HG02623 (cell line): ENCODE measurements at regions not wholly inside any gene's neighbourhood (a gene's known extent, or its start where the extent isn't known, plus 50 kb on each side); places are given as distances from the start of the nearest gene placed in this dataset.

ENCODE experiments used
- ATAC-seq: cut with Tn5 transposase; IDR thresholded peaks from one replicate; pipeline ENCODE4 v1.9.1; 2021; ENCODE audit warnings: moderate library complexity; ENCODE audit not compliant: unreplicated experiment

DNA sequence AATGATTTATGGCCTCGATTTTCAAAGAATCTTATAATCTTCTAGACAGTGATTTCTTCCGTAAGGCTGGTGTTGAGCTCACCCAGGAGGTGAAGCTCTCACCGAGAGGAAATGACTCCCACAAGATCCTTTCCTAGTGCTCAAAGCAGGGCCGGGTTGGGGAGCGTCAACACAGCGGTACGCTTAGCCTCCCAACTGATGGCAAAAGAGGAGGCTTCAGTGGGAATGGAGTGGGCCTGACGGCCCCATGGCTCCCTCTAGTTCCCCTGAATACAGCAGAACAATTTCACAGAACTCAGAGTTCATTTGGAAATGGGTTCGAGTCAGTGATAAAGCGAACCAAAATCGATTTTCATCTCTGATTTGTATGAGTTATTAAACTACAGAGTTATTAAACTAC lies 449.5 kb downstream of the KLF12 start:
- ATAC-seq = no peak

DNA sequence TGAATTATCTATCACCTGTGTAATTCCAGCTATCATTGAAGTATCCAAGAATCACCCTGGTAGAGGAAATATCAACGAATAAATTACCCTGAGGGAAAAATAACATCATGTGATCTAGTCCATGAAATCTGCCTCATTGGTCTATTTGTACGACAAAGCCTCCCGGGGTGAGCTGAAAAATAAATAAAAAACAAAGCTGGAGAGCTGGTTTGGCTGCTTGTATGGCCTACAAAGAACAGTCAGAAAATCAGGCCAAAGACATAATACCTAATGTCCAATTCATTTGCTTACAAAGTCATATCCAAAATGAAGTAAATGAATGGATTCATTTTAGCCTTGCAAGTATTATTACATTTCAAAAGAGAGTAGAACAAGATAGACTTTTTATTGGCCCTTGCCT lies 449.9 kb downstream of the KLF12 start:
- no peak for ATAC-seq

DNA sequence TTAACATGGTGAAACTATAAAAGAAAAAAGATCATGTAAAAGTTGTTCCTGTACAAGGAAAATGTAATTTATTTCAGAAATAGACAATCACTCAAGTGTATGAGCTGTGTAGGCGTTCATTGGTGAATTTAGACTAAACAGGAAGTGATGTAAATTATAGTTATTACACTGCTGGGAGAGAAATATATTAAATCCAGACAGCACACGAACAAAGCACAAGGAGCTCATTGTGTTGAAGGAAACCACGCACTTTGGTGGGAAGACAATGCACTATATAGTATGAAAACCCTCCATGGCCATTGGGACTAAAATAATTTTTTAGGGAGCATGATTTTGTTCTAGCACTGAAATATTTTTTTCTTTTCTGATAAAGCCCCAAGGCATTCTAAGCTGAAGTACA lies 450.5 kb downstream of the KLF12 start:
- no peak for ATAC-seq

DNA sequence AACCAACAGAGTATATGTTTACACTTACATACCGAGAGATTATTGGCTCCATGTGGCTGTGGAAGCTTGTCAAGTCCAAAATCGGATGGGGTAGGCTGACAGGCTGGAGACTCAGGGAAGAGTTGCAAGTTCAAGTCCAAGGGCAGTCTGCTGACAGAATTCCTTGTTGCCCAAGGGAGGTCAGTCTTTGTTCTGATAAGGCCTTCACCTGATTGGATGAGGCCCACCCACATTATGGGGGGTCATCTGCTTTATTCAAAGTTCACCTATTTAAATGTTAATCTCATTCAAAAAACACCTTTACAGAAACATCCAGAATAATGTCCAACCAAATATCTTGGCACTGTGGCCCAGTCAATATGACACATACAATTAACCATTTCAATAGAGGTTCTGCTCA lies 452.4 kb downstream of the KLF12 start:
- ATAC-seq = no peak

DNA sequence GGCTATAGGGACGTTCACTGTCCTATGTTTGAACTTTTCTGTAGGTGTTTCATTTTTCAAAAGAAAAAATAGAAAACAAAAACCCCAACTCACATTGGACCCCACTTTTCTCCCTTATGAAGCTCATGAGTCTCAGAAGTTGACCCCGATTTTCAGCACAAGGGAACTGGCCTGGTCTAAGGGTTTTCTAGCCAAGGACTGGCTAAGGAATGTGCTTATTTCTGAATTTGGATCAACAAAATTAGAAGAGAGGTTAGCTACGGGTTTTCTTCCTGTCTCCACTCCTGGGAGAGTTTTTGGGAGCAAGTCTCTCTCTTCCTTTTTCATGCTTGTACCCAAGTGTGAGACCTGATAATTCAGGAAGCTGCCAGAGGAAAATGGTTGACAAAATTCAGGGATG lies 453.2 kb downstream of the KLF12 start:
- no peak for ATAC-seq

DNA sequence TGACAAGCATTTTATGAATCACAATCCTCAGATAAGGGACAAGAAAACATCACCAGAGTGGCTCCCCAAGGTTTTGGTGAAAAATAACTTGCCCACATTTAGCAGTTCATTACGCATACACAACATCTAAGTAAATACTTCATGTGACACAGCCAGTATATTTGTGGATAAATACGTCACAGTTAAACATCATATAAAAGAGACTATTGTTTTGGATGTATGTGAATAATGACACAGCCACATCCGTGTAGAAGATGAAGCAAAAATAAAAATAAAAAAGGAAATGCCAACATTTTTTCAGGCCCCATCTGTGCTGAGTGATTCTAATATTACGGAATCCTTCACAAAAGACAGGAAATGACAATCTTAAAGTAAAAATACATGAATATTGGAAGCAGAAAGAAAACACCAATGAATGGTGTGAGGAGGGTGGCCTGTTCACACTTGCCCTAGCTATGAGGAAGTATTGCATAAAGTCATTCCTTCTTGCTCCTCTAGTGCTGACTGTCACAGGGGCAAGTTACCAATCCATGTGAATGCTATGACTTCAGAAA lies 457.1 kb downstream of the KLF12 start:
- no peak for ATAC-seq

DNA sequence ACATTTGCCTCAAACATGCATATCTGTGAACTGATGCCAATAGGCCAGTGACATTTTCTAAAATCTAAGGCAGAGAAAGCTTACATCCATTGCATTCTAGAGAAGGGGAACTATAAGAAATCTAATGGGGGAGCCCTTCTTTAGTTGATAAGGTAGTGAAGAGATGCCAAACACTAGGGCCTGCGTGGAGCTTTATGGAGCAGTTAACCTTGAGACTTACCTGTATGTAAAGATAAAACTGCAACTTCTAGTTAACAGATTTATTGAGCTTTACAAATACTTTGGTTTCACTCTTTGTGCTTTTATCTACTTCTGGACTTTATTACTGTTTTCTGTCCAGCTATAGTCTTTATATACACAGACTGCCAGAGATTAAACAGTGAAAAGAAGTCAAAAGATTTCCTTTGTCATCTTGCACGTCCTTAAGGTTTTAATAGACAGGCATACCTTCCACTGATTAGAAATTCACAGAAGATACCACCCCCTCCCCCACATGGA lies 457.6 kb downstream of the KLF12 start:
- ATAC-seq = no peak

DNA sequence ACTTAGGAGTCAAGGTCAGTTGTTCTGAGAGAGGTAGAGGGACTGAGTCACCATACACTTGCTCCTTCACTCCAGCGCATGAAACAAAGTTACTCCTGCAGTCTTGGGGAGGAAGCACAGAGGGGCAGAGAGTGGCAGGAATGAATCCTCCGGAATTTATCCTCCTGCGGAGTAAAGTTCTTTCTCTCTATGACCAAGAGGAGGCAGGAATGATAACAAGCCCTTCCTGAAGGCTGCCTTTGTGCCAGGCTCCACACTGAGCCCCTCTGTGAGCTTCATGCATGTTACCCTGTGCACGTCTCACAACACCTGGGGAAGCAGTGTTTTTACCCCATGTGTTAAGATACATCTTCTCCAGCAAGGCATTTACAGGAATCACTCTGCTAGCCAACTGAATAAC lies 458.4 kb downstream of the KLF12 start:
- no peak for ATAC-seq

DNA sequence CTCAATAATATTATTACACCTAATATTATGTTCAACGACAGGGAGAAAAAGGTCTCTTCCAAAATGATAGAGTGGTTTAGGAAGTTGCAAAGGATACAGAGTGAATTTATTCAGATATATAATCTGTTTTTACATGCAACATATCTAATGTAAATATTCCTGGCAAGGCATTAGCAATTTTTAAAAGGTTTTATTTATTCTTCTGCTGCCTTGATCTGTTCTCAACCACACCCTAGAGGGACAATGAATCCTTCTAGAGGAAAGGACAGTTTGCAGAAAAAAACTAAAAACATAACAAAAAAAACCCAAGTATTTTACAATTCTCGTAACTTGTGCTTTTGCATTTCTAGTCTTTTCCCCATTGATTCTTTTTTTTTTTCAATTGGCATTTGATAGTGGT lies 459.6 kb downstream of the KLF12 start:
- ATAC-seq = no peak

DNA sequence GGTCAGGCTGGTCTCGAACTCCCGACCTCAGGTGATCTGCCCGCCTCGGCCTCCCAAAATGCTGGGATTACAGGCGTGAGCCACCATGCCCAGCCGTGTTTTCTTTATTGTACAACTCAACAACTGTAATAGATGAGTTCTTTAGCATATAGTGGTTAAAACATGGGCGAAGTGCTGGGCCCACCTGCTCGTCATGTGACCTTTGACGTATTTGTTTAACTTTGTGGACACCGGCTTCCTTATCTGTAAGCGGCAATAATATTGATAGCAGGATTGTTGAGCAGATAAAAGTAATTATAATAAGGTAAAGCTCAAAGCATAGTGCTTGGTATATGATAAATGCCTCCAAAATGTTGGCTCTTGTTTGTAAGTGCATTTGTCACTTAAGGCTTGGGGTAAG lies 460.3 kb downstream of the KLF12 start:
- no peak for ATAC-seq

DNA sequence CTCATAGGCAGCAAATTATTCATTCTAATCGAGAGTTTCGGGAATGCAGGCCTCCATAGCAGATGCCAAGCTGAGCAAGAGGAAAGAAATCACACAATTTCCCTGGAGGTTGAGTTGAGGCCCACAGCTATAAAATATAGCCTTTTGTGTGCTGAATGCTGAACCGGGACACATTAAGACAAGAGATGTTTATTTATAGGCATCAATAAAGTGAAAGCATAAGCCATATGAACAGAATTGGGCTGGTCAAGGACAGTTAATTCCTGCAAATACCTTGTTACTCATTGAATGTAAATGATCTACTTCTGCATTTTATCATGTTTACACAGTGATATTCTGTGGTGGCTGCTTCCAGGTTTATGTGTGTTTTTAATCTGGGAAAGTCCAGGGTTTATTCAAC lies 461.7 kb downstream of the KLF12 start:
- ATAC-seq = no peak

DNA sequence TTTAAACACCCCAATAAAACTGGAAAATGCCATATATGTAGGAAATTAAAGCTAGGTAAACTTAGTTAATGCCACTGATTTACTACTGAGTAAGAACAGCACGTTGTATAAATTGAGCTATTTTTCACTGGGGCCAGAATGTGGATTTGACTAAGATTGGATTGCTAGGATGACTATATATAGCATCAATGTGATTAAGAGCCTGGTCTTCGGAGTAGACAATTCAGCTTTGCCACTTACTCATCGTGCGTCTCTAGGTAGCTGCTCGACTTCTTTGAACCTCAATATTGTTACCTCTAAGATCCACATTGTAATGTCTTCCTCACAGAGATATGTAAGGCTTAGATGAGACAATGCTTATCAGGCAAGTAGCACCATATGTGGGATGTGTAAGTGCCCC lies 462.5 kb downstream of the KLF12 start:
- no peak for ATAC-seq

DNA sequence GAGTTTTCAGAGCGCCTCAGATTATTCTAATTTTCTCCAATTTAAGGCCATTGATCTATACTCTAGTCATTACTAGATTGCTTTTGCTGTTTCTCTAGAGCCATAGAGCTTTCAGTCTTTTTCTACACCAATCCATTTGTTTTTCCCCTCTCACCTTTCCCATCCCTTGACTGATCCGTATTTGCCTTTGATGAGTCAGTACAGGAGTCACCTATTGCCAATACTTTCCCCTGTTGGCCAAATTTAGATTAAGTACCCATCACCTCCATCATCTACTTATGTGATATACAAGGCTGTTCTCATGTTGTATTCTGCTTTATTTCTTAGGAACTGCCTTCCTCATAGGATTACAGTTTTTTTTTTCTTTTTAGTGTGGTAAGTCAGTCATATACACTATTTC lies 463.2 kb downstream of the KLF12 start:
- no peak for ATAC-seq

DNA sequence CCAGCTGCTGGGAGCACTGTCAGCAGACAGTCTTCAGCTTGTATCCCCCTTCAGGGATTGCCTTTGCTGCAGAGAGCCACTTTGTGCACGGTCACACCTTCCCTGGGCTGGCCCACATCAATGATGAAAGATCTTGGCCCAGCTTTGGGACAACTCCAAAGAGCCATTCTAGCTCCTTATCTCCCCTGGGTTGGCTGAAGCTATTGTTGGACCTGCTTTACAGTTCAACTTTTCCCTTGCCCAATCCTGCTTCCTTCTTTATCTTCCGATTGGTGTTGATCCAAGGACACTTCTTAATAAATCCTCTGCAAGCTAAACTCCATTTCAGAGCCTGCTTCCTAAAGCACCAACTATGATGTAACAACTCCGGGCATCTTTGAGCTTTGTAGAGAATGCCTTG lies 466.4 kb downstream of the KLF12 start:
- no peak for ATAC-seq

DNA sequence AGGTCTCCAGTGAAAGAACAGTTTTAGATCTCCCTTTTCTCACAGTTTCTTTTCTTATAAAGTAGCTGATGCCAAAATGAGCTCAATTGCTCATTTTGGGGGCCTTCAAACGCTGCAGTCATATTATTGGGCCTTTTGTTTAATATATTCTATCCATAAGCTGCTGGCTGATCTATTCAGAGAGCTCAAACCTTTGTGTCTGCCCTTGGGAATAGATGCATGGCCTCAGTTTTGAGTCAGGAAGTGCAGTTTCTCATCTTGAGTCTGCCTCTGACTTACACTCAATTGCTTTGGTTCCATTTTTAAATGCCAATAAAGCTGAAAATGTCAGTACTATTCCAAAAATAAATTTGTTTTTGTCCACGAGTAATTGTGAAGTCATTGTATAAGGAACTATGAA lies 468.9 kb downstream of the KLF12 start:
- ATAC-seq = no peak

DNA sequence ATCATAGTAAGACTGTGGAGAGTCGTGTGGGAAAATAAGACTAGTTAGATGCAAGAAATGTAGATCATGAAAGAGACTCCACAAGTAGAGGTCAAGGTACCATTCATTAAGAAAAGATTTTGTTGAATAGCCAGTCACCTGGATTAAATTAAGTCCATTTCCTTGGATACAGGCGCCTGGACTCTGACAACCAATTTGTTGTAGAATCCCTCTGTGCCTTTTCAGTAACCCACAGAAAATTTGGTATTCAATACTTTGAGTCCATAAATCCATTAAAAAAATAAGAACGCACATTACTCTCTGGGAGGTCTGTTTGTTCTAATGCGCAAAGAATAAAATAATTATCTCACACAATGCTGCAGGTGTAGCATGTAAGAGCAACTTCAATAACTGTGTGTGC lies 469.4 kb downstream of the KLF12 start:
- no peak for ATAC-seq

DNA sequence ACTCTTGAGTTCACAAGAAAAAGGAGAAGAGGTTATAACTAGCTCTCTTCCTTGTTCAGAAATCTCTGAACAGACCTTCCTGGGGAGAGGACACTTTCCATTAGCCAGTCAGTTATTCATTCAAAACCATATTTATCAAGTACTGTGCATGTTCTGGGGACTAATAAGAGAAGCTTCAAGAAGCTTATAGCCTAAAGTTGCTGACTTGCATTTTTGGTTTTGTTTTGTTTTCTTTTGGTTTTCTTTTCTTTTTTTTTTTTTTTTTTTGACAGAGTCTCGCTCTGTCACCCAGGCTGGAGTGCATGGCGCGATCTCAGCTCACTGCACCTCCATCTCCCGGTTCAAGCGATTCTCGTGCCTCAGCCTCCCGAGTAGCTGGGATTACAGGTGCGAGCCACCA lies 471.4 kb downstream of the KLF12 start:
- ATAC-seq = no peak

DNA sequence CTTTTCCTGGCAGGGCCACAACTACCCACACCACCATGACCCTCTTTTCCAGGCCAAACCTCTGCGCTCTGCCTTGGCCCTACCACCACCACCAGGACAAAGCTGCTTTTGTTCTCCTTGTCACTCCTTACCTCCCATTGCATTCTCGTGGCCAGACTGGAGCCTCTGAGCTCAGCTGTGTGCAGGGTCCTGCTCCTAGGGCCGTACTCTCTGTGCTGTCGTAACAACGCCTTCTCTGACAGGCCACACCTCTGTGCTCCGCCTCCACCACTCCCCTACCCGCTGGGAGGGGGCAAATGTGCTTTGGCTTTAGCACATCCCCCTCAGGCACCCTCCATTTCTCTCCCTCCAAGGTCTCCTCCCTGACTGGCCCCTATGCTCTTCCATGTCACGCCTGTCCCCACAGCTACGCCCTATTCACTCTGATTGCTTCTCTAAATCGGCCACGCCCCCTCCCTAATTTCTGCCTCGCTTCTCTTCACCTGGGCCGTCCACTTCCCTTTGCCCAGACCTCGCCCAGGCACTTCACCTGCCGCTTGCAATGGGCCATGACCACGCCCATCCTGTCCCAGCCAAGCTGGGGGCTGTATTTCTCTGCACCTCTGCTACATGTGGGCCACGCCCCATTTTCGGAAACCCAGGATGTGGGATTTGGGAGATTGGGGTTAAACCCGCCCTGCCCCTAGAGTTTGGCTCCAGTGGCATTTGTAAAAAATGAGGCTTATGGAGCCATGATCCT lies 472.3 kb downstream of the KLF12 start:
- no peak for ATAC-seq

DNA sequence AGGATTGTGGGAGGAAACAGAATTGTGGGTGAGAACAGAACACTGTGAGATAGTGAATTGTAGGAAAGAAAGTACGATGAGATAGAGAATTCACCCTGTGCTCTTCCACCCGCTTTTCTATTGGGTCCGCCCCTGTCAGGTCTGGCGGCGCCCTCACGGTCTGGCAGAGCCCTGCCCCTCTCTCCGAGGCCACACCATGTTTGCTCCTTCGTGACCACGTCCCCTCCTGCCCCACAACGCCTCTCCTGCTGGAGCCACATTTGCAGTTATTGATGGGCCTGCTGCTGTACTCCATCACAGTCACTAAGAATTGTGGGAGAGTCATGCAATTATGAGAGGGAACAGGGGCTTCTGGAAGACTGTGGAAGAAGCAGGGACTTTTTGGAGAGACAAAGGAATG lies 473.1 kb downstream of the KLF12 start:
- ATAC-seq = no peak

DNA sequence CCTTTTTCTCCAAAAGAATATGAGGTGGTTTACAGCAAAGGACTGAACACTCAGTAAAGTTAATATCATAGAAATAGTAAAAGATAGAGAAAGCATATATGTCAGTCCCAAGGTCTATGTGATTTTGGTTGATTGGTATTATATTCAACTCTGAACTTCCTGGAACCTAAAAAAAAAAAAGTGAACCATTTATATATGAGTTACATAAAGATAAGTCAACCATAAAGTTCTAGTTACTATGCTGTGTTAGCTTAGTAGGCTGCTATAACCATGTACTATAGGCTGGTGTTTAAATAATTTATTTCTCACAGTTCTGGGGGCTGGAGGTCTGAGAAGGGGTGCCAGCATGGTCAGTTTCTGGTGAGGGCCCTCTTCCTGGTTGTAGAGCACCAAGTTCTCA lies 475.6 kb downstream of the KLF12 start:
- ATAC-seq = no peak

DNA sequence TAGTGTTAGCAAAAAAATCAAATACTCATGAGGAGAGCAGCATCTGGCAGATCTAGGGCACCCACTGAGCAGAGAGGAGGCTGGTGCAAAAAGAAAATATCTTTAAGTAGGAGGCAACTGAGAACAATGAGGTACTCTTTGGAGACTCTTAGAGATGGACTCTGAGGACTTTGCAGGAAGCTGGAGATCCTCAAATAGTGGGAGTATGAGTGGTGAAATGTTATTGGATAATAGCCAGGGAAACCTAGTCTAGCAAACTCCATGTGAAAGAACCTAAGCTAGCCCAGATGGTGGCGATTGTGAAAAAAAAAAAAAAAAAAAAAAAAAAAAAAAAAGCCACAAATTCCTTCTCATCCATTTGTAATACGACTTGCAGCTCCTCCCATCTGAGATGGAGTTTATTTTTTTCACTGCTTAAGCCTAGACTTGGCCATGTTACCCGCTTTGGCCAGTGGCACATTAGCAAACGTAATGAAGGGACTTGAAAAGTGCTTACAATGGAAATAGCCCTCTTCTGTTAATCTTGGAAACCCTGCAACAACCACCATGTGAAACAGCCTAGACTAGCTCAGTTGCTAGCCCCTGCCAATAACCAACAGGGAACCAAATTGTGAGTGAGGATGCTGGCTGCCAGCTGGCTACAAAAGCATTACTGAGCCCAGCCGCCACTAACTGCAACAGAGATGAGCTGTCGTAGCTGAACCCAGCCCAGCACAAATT lies 476.2 kb downstream of the KLF12 start:
- no peak for ATAC-seq

DNA sequence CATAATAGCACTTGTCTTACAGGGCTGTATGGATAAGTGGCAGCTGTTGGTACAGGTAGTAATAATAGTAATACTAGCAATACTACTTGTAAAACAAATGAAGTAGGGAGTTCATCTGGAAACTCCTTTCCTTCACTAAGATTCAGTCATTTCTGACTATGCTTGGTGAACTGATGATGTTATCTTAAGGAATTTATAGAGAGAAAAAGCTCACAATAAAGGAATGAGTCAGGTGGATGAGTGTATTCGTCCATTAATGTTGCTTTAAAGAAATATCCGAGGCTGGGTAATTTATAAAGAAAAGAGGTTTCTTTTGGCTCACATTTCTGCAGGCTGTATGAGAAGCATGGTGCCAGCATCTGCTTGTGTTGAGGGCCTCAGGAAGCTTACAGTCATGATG lies 477.3 kb downstream of the KLF12 start:
- no peak for ATAC-seq
